Uterus (tissue), 2 donors: ENCODE measurements at regions not wholly inside any gene's neighbourhood (a gene's known extent, or its start where the extent isn't known, plus 50 kb on each side); places are given as distances from the start of the nearest gene placed in this dataset.

Source experiments
- CTCF ChIP-seq, 4 experiments: fragments of 200-600 bp in 2 of 4; fragments of 450-650 bp in 2 of 4; sonication (generic) in 2 of 4; IDR thresholded peaks; one replicate each; pipeline ENCODE4 v1.5.1; 2016 to 2019; ENCODE audit warnings: antibody characterized with exemption in 4 of 4, mild to moderate bottlenecking in 2 of 4, moderate library complexity in 1 of 4
- POLR2A ChIP-seq, 2 donors: fragments of 450-650 bp; IDR thresholded peaks; one replicate each; pipeline ENCODE4 v1.6.1; 2016; ENCODE audit warnings: antibody characterized with exemption in 2 of 2, mild to moderate bottlenecking in 1 of 2, moderate library complexity in 1 of 2

- no peak for TF ChIP-seq CTCF (IDR thresholded peaks at IDR 0.05)
- no peak for TF ChIP-seq POLR2A (IDR thresholded peaks at IDR 0.05)
These were observed 2358.5 kb upstream of the PCDH20 start for GRCh38 chr13:63774133-63774532.
